GM18519 (cell line): ENCODE measurements at regions not wholly inside any gene's neighbourhood (a gene's known extent, or its start where the extent isn't known, plus 50 kb on each side); places are given as distances from the start of the nearest gene placed in this dataset.

Experiments
- ATAC-seq: cut with Tn5 transposase; IDR thresholded peaks from one replicate; pipeline ENCODE4 v1.9.1; 2021; ENCODE audit warnings: mild to moderate bottlenecking, moderate library complexity; ENCODE audit not compliant: unreplicated experiment, low FRiP score

- ATAC-seq: no peak
Measured at GRCh38 chr12:75585330-75585729, 73.9 kb upstream of the KRR1 start.

DNA sequence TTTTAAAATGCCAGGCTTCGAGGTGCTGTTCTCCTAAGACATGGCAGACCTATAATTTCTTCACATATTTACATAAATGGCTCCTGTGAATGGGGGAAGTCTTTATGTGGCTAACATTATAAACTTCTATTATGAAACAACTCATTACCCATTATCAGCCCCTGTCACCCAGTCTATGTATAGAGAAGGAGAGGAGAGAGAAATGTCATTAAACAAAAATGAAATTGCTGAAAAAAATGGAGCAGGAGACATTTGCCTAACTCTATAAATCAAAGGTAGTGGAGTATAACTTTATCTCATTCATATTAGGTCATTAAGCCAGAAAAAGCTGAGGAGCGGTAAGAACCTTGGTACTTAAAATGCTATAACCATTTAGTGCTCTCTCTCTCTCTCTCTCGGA, 71.9 kb upstream of the KRR1 start:
- no peak for ATAC-seq

GRCh38 chr12:75581515-75581914, 70.1 kb upstream of the KRR1 start:
- no peak for ATAC-seq

DNA sequence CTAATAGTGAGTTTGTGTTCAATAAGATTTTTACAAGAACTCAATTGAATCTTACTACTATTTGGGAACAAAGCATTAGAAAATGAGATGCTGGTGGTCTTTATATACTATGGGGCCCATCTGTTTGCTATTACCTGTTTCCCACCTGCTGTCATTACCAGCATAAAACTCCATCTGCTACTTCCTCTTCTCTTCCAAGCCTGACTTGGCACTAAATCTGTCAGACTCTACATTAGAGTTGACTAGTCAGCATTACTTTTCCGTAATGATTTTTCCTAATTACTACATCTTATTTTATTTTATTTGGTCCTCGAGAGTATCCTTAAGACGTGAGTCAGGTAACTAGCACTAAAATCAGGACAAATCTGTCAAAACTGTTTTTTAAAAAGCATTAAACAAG, 68.1 kb upstream of the KRR1 start:
- no peak for ATAC-seq

GRCh38 chr12:75578546-75578945, 67.1 kb upstream of the KRR1 start:
- no peak for ATAC-seq

GRCh38 chr12:75577812-75578211, 66.4 kb upstream of the KRR1 start:
- no peak for ATAC-seq

- ATAC-seq: no peak
Measured at GRCh38 chr12:75571656-75572205, 60.3 kb upstream of the KRR1 start.

DNA sequence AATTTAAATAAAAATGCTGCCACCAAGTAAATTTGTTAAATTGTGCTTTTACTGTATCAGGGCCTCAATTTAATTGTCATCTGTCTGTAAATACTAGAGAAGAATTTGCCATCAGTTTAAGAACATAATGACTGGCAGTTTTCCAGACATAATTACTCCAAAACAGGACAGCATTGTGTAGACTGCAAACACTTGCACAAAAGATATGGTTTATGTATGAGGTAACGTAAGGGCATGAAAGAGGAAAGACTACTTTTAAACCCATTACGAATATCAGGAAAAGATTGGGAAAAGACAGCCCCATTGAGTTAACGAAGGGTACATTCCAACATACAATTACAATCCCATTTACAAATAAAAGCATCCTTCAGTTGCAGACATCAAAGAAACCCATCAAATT, 59.8 kb upstream of the KRR1 start:
- ATAC-seq: no peak

DNA sequence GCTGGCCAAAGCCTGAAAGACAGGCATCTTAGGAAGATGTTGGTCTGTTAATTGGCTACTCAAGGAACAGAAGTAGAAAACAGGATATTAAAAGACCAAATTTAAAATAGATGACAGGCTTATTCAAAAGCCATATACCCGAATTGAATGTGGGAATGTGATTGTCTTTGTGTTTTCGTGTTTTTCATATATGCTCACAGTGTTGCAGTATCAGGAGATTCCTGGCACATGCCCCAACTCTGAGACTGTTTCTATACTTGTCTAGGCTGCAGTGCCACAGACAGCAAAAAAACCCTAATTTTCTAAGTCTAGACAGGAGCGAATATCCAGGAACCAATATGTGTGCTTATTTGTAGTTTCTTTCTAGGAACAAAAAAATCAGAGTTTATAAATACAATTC, 57.4 kb upstream of the KRR1 start:
- no peak for ATAC-seq

DNA sequence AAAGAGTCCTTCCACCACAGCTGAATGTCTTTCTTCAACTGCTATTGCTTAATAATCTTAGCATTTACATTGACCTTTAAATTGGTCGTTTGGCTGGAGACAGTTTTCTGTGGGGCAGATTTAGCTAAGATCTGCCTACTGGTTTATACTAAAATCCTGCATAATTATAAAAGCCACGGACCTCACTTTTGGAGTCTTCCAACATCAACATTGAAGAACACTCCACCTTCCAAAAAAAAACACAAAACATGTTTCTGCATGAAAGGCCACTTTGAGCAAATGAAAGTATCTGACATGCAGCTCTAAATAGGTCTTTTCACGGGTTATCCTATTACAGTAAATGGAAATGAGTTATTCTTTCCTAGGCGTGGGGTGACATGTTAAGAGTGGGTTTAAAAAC, 57.0 kb upstream of the KRR1 start:
- no peak for ATAC-seq

- ATAC-seq: no peak
Measured at GRCh38 chr12:75565795-75566194, 54.4 kb upstream of the KRR1 start.

- no peak for ATAC-seq
Measured at GRCh38 chr12:75564852-75565251, 53.4 kb upstream of the KRR1 start.

DNA sequence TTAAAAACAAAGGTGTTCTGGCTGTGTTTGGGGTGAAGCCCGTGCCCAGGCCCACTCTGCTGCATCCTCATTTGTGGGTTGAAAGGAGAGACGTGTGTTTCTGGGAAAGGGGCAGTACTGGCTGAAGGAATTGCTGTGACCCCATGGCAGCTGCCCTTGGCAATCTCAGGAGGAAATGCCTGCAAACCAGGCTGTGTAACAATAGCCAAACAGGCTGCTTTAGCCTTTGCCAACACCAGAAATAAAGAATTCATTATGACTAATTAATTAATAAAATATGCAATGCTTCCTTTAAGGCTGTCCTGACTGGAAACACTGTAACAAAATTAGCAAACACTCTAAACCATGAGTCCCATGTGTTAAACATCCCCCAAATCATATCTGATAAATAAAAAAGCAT, 53.0 kb upstream of the KRR1 start:
- ATAC-seq: no peak

GRCh38 chr12:75563351-75563750, 51.9 kb upstream of the KRR1 start:
- ATAC-seq: no peak

DNA sequence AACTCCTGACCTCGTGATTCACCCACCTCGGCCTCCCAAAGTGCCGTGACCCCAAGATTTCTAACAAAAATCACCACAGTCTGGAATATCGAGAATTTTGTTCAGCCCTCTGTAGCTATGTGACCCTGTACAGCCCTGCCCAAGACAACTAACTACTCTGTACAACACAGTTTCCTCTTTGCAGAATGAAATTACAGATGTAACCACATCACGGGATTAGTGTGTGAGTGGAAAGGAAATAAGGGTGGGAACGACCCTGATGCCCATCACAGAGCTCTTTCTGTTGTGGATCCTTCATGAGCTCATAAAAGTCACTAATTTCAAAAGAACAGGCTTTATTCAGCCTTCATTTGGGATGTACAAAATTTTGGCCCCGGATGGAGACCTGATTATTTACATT, 50.5 kb upstream of the KRR1 start:
- no peak for ATAC-seq
